Osteoblast (primary cell): ENCODE measurements at regions not wholly inside any gene's neighbourhood (a gene's known extent, or its start where the extent isn't known, plus 50 kb on each side); places are given as distances from the start of the nearest gene placed in this dataset.
"Not testable (repeated sequence)": the region's sequence is repeated elsewhere in the genome, so short reads cannot be mapped to it uniquely, and the experiment has no call there.

Experiments used
- DNase-seq: peaks from one replicate; pipeline ENCODE4 v3.0.0; 2011; ENCODE audit warnings: low spot score, mixed read lengths; ENCODE audit not compliant: insufficient read length; ENCODE audit errors: missing footprints
- H2AFZ ChIP-seq: 2 replicates; pipeline ENCODE4 v1.6.0; 2011; ENCODE audit warnings: mild to moderate bottlenecking, low read length
- H3K27ac ChIP-seq: 2 replicates; pipeline ENCODE4 v1.5.1; 2011; ENCODE audit warnings: mild to moderate bottlenecking, low read depth, low read length, moderate library complexity
- H3K27me3 ChIP-seq: 2 replicates; pipeline ENCODE4 v1.6.0; 2012; ENCODE audit warnings: mild to moderate bottlenecking, control low read depth, inconsistent platforms, low read length, moderate library complexity; ENCODE audit not compliant: insufficient read depth
- H3K36me3 ChIP-seq: 2 replicates; pipeline ENCODE4 v1.5.1; 2011; ENCODE audit warnings: mild to moderate bottlenecking, low read length, control low read depth, moderate library complexity; ENCODE audit not compliant: insufficient read depth
- H3K4me1 ChIP-seq: 2 replicates; pipeline ENCODE4 v1.5.1; 2011; ENCODE audit warnings: mild to moderate bottlenecking, low read length, control low read depth, moderate library complexity; ENCODE audit not compliant: insufficient read depth
- H3K4me2 ChIP-seq: 2 replicates; pipeline ENCODE4 v1.6.0; 2011; ENCODE audit warnings: mild to moderate bottlenecking, low read length; ENCODE audit not compliant: insufficient read depth
- H3K4me3 ChIP-seq: fragments of 200-600 bp; sonication (generic); 3 replicates; pipeline ENCODE4 v1.5.1; 2012; ENCODE audit warnings: mild to moderate bottlenecking, low read length, inconsistent platforms; ENCODE audit not compliant: insufficient read depth
- H3K79me2 ChIP-seq: 2 replicates; pipeline ENCODE4 v1.6.0; 2012; ENCODE audit warnings: mild to moderate bottlenecking, low read length, control low read depth, inconsistent platforms; ENCODE audit not compliant: insufficient read depth
- H3K9me3 ChIP-seq: 2 replicates; pipeline ENCODE4 v1.5.1; 2011; ENCODE audit warnings: low read depth, low read length, control low read depth
- H4K20me1 ChIP-seq: 2 replicates; pipeline ENCODE4 v1.6.0; 2012; ENCODE audit warnings: mild to moderate bottlenecking, low read length, control low read depth; ENCODE audit not compliant: insufficient read depth
- TF ChIP-seq, protein P1 (sequence below): IDR thresholded peaks from 2 replicates; pipeline ENCODE4 v1.5.1; 2011; ENCODE audit warnings: mild to moderate bottlenecking, low read depth, low read length, moderate library complexity; ENCODE audit errors: extremely low read depth

- H3K4me1 ChIP-seq: peaks cover 5% of the 10 kb centered on the region
- no peak overlapping the region for H3K4me2 ChIP-seq
- H3K79me2 ChIP-seq: no peaks in the 10 kb centered on the region
- no peak overlapping the region for H2AFZ ChIP-seq
- no peak overlapping the region for H3K4me3 ChIP-seq
- no peaks in the 10 kb centered on the region for H3K9me3 ChIP-seq
- H3K36me3 ChIP-seq: no peaks in the 10 kb centered on the region
- TF ChIP-seq, protein P1, sequence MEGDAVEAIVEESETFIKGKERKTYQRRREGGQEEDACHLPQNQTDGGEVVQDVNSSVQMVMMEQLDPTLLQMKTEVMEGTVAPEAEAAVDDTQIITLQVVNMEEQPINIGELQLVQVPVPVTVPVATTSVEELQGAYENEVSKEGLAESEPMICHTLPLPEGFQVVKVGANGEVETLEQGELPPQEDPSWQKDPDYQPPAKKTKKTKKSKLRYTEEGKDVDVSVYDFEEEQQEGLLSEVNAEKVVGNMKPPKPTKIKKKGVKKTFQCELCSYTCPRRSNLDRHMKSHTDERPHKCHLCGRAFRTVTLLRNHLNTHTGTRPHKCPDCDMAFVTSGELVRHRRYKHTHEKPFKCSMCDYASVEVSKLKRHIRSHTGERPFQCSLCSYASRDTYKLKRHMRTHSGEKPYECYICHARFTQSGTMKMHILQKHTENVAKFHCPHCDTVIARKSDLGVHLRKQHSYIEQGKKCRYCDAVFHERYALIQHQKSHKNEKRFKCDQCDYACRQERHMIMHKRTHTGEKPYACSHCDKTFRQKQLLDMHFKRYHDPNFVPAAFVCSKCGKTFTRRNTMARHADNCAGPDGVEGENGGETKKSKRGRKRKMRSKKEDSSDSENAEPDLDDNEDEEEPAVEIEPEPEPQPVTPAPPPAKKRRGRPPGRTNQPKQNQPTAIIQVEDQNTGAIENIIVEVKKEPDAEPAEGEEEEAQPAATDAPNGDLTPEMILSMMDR: no peak
- no peaks in the 10 kb centered on the region for H3K27me3 ChIP-seq
- no peak overlapping the region for H3K27ac ChIP-seq
- H4K20me1 ChIP-seq: no peaks in the 10 kb centered on the region
- DNase-seq: no peak
Observed at GRCh38 chr3:59234884-59235633, 185.2 kb upstream of the CFAP20DC start.

DNA sequence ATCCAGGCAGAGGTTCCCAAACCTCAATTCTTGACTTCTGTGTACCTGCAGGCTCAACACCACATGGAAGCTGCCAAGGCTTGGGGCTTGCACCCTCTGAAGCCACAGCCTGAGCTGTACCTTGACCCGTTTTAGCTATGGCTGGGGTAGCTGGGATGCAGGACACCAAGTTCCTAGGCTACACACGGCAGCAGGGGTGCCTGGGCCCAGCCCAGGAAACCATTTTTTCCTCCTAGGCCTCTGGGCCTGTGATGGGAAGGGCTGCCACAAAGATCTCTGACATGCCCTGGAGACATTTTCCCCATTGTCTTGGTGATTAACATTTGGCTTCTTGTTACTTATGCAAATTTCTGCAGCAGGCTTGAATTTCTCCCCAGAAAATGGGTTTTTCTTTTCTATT, 180.6 kb upstream of the CFAP20DC start:
- H3K27me3 ChIP-seq, H3K9me3 ChIP-seq, H3K4me1 ChIP-seq, H3K27ac ChIP-seq, H2AFZ ChIP-seq, H3K36me3 ChIP-seq, H4K20me1 ChIP-seq, H3K79me2 ChIP-seq, H3K4me2 ChIP-seq, DNase-seq, H3K4me3 ChIP-seq: not testable (repeated sequence)

DNA sequence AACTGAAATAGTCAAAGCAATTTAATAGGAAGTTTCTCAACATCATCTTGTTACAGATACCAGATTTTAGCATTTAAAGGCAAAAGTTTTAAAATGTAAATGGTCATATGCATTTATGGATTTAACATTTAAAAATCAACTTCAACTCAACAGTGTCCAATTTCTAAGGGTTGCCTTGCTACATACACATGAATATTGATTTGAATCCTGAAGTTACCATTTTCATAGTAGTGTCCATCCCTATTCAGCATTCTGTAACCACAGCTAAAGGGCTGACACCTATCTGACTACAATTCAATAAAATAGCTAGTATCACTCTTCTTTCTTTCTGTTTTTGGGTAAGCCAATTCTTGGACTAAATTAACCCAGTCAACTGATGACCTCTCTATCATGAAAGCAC, 164.0 kb upstream of the CFAP20DC start:
- no peaks in the 10 kb centered on the region for H3K4me1 ChIP-seq
- H4K20me1 ChIP-seq: no peaks in the 10 kb centered on the region
- TF ChIP-seq, protein P1: no peak
- H2AFZ ChIP-seq: no peak overlapping the region
- H3K27ac ChIP-seq: no peak overlapping the region
- H3K27me3 ChIP-seq: no peaks in the 10 kb centered on the region
- DNase-seq: no peak
- no peak overlapping the region for H3K4me3 ChIP-seq
- no peaks in the 10 kb centered on the region for H3K9me3 ChIP-seq
- H3K4me2 ChIP-seq: no peak overlapping the region
- no peaks in the 10 kb centered on the region for H3K36me3 ChIP-seq
- no peaks in the 10 kb centered on the region for H3K79me2 ChIP-seq

- Histone ChIP-seq H4K20me1 (no peaks in the 10 kb centered on the region), H3K27me3 (no peaks in the 10 kb centered on the region), H3K36me3 (no peaks in the 10 kb centered on the region), H3K4me3 (no peak overlapping the region), H3K9me3 (no peaks in the 10 kb centered on the region), H3K4me2 (no peak overlapping the region), H3K79me2 (no peaks in the 10 kb centered on the region), H2AFZ (no peak overlapping the region), H3K4me1 (no peaks in the 10 kb centered on the region), H3K27ac (no peak overlapping the region)
- TF ChIP-seq, protein P1: peak; percentile 70
- no peak for DNase-seq
Observed at GRCh38 chr3:59212128-59212779, 162.4 kb upstream of the CFAP20DC start.
